GM18508 (cell line): ENCODE measurements at regions not wholly inside any gene's neighbourhood (a gene's known extent, or its start where the extent isn't known, plus 50 kb on each side); places are given as distances from the start of the nearest gene placed in this dataset.
"Not testable (repeated sequence)": the region's sequence is repeated elsewhere in the genome, so short reads cannot be mapped to it uniquely, and the experiment has no call there.

Experiments used
- ATAC-seq: cut with Tn5 transposase; IDR thresholded peaks from one replicate; pipeline ENCODE4 v1.9.1; 2021; ENCODE audit warnings: moderate number of reproducible peaks; ENCODE audit not compliant: insufficient read depth, unreplicated experiment

DNA sequence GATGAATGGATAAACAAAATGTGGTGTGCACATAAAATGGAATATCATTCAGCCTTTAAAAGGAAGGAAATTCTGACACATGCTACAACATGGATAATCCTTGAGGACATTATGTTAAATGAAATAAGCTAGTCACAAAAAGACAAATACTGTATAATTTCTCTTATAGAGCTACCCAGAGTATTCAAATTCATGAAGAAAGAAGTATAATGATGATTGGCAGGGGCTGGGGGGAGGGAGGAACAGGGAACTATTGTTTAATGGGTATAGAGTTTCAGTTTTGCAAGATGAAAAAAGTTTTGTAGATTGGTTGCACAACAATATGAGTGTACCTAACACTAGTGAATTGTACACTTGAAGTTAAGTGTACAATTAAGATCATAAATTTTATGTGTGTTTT, 153.9 kb upstream of the STK26 start:
- no peak for ATAC-seq

DNA sequence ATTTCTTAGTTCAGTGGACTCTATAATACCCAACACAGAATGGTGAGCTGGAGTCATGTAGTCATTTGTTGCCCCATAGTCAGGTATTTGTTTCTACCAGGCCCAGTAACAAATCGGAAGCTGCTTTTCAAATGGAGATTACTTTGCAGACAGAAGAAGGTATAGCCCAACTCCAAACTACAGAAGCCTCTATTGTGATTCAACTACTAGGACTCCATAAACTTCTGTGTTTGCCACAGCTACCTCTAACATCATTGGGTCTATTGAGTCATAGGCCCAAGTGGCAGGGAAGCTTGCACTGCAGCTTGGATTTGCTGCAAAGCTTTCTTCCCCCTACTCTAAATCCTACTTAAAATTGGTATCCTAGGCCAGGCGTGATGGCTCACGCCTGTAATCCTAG, 148.8 kb upstream of the STK26 start:
- ATAC-seq = no peak

DNA sequence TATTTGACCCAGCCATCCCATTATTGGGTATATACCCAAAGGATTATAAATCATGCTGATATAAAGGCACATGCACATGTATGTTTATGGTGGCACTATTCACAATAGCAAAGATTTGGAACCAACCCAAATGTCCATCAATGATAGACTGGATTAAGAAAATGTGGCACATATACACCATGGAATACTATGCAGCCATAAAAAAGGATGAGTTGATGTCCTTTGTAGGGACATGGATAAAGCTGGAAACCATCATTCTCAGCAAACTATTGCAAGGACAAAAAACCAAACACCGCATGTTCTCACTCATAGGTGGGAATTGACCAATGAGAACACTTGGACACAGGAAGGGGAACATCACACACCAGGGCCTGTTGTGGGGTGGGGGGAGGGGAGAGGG, 147.3 kb upstream of the STK26 start:
- ATAC-seq = not testable (repeated sequence)

DNA sequence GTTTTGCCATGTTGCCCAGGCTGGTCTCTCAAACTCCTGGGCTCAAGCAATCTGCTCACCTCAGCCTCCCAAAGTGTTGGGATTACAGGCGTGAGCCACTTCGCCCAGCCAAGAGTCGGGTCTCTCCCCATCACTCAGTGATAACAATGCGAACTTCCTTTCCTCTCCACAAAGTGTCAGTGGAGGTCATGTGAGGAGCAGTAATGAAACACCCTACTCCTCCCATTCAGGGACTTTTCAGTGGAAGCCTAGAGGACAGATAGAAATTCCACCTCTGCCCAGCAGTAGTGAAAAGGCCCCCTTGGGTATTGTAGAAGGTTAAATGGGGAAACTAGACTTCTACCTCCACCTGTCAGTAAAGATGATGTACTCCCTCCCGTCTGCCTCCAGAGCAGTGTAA, 141.9 kb upstream of the STK26 start:
- ATAC-seq = no peak

DNA sequence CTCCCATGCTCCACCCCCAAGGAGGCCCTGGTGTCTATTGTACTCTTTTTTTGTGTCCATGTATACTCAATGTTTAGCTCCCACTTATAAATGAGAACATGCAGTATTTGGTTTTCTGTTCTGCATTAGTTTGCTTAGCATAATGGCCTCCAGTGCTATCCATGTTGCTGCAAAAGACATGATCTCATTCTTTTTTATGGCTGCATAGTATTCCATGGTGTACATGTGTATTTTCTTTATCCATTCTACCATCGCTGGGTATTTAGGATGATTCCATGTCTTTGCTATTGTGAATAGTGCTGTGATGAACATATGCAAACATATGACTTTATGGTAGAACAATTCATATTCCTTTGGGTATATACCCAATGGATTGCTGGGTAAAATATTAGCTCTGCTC, 138.1 kb upstream of the STK26 start:
- not testable (repeated sequence) for ATAC-seq

DNA sequence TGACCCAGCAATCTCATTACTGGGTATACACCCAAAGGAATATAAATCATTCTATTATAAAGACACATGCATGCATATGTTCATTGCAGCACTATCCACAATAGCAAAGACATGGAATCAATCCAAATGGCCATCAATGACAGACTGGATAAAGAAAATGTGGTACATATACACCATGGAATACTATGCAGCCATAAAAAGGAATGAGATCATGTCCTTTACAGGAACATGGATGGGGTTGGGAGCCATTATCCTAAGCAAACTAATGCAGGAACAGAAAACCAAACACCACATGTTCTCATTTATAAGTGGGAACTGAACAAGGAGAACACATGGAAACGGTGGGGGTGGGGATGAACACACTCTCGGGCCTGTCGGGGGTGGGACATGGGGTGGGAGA, 129.2 kb upstream of the STK26 start:
- ATAC-seq = not testable (repeated sequence)

DNA sequence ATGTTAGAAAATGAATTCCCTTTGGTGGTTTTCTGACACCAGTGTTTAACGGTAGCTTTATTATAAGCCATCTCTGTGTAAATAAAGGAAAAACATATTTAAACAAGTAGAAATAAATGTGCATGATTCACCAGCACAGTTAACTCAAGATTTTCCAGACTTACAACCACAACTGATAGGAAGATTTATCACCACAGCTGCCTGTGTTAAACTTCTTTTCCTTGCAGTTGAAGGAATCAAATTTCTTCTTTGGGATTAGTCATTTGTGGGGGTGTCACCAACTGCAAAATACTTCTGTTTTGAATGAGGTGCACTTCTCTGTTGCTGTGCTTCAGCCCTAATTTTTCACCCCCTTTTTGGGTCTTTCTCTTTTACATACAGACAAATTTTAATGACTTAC, 128.1 kb upstream of the STK26 start:
- no peak for ATAC-seq

DNA sequence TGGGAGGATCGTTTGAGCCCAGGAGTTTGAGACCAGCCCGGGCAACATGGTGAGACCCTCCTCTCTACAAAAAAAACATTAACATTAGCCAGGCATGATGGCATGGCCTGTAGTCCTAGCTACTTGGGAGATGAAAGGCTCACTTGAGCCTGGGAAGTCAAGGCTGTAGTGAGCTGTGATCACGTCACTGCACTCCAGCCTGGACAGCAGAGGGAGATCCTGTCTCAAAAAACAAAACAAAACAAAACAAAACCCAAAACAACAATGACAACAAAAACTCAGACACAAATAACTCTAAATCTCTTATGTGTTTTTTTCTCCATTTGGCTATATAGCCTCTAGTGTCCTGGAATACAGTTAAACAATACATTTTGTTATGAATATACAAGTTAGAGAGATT, 127.3 kb upstream of the STK26 start:
- no peak for ATAC-seq

DNA sequence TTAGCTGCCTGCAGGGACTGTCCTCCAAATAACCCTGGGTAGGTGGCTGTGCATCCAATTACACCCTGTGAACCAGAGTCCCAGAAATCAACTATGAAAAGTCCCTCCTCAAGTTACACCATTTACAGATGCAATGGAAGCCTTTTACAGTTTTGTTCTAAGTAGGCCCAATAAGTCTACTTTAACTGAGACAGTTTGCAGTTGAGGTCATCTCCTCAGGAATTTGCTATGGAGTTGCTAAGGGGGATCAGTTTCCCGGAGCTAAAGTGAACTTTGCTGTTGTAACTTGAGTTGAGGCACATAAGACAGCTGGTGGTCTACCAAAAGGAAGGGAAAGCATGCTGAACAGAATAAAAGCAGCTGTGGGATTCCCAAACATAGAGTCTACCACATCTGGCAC, 121.6 kb upstream of the STK26 start:
- no peak for ATAC-seq

DNA sequence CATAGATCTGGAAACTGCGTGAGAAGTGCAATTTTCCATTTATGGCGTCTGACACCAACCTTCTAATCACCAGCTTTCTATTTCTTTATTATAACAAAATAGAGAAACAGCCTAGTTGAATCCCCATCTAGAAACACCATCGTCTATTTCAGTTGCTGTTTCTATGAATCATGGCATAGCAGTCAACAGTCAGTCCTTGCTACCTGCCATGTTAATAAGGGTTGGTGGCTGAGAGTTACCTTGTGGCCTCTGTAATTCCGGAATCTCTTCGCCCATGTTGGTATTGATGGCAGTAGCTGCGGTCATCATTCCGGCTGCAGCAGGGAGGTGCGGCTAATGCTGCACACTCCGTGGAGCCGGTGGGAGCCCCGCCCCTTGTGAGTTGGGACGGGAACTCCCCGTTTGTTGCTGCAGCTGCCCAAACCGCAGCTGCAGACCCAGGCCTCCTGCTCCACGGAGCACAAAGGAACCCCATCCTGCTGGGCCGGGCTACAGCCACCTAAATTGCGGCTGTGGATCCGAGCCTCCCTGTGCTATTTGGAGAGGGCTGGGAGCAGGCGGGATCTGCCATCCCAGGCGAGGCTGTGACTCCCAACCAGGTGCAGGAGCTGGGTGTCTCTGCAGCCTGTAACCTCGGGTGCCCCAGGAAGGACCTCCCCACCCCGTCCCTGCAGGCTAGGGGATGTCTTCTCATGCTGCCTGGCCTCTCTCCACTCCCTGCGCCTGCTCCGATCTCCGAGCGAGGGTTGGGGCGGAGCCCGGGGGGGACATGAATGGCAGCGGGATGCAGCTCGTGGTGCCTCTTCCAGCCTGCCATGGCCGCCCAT, 115.4 kb upstream of the STK26 start:
- no peak for ATAC-seq

DNA sequence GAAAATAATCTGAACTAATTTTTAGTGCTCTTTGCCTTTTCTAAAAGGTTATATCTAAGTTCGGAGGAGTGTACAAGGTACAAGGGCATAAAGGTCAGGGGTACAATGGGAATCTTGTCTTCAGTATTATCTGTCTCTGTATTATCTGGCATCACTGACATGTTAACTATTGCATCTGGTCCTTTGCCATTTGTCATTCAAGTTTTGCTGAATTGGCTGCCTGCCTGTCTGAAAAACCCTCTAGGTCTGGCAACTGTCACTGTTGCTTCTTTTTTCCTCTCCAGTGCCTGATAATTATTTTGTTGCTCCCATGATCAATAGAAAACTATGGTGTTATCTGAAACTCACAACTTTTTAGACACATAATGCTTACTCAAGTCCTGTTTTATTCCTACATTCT, 112.5 kb upstream of the STK26 start:
- ATAC-seq = no peak

DNA sequence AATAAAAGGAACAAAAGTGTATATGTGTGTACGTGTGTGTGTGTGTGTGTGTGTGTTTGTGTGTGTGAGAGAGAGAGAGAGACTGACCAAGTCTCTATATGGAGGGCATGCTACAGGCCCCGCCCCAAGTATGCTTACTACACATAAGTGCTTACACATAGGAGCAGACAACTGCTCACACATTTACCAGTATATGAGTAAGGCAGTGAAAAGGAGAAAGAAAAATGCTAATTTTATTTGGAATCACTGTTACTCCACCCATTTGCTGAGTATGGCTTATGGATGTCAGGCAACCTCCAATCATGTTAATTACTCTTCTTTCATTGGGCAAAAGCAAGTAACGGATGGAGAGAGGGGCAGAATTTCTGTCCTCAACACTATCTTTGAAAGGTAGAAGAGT, 107.6 kb upstream of the STK26 start:
- ATAC-seq = no peak

DNA sequence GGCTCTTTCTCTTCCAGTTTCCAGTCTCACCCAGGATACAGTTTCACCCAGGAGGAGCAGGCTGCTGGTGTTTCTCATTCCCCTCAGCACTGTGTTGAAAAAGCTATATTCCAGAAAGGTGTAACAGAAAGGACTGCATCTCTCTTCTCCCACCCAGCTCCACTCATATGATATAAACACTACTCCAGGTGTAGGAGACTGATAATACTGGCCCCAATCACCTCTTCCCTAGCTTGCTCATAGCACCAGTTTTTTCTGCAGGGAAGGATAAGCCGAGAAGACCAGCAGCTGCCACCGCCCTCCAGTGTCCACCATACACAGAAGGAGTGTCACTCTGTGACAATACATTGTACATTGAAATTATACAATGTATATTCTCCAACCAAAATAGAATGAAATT, 105.5 kb upstream of the STK26 start:
- ATAC-seq = no peak

DNA sequence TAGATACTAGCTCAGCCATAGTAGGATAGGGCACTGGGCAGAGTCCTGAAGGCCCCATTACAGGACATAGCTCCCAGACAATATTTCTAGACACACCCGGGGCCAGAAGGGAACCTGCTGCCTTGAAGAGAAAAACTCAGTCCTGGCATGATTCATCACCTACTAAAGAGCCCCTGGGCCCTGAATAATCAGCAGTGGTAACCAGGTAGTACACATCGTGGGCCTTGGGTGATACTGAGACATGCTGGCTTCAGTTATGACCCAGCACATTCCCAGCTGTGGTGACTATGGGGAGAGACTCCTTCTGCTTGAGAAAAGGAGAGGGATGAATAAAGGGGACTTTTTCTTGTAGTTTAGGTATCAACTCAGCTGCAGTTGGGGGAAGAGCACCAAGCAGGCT, 104.3 kb upstream of the STK26 start:
- ATAC-seq = no peak

DNA sequence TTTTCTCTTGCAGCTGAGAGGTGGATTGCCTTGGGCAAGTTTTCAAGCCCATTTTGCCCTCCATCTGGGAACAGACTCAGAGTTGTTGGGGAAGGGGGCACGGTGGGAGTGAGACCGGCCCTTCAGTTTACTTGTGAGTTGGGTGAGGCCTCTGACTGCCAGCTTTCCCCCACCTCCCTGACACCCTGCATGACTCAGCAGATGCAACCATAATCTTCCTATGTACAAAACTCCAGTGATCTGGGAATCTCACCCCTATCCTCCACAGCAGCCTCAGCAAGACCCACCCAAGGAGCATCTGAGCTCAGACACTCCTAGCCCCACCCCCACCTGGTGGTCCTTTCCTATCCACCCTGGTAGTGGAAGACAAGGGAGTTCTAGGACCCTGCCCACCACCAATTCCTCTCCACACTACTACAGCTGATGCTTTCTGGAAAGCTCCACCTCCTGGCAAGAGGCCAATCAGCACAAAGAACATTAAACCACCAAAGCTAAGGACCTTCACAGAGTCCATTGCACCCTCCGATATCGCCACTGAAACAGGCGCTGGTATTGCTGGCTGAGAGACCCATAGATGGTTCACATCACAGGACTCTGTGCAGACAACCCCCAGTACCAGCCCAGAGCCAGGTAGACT, 99.4 kb upstream of the STK26 start:
- ATAC-seq = no peak

DNA sequence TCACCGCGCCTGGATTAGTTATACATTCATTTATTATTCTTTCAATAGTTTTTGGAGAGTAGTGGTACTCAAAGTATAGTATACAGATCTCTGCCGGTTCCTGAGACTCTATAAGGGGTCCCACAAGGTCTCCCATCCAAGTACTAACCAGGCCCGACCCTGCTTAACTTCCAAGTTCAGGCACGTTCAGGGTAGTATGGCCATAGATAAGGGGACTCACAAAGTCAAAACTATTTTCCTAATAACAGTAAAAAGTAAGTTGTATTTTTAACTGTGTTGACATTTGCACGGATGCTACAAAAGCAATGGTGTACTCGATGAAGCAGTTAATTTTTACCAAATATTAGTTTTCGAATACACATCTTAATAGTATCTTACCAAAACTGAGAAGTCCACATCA, 84.4 kb upstream of the STK26 start:
- ATAC-seq = no peak

DNA sequence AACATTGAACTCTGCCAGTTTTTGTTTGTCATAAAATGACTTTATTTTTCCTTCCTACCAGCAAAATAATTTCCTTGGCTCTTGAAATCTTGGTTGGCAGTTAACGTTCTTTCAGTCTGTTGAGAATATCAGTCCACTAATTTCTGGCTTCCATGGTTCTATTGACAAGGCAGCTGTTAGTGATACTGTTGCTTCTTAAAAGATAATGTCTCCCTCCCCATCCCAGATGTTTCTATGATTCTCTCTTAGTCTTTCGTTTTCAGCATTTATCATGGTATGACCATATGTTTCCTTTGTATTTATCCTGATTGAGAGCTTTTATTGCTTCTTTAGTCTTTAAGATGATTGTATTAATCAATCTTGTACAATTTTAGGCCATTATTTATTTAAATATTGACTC, 81.1 kb upstream of the STK26 start:
- ATAC-seq = no peak

DNA sequence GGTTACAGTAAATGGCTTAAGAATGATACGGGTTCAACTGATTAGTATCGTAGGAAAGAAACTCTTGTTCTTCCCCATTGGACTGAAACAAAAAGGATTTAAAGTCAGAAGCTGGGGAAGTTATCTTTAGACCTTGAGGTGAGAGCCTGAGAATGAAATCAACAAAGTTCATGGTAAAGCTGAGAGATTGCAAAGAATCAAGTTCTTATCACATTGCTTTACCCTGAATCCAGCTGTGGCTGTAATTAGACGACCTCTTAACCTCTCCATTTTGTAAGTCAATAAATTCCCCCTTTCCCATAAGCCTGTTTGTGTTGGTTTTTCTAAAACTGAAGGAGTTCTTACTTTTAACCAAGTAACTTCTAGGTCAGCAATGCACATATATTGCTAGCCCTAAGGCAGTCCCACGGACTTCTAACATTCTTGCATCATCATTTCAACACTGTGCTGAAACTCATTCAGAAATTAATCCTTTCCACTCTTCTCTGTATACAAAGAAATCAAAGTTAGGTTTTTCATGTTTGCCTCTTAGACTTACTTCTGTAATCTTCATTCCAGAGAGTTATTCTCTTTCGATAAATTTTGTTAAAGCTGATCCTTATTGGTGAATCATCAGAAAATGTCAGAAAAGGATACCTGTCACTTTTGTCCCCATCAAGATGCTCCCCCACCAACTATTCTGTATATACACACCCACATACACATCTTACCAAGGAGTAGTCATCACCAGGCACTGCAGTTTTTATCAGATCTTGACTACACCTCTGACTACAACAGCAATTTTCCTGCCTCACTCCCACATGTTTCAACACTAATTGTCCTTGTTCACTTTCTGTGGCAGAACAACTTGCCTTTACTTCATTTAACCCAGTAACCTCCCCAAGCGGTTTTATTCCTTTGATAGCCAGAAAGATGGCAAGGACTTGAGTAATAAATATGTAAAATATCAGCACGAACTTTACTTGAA, 77.9 kb upstream of the STK26 start:
- no peak for ATAC-seq

DNA sequence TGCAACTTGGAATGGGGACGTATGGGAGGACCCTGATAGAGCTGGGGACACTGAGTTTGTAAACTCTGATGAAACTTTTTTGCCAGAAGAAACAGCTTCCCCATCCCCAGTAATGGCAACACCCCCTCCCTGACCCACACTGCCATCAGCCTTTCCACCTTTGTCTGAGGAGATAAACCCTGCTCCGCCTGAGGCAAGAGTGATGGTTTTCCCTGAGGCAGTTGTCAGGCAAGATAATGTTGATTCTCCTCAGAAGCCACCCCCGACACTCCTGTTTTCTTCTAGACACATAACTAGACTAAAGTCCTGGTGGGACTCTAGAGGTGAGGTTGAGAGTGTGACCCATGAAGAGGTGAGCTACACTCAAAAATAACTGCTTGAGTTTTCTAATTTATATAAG, 71.9 kb upstream of the STK26 start:
- no peak for ATAC-seq

DNA sequence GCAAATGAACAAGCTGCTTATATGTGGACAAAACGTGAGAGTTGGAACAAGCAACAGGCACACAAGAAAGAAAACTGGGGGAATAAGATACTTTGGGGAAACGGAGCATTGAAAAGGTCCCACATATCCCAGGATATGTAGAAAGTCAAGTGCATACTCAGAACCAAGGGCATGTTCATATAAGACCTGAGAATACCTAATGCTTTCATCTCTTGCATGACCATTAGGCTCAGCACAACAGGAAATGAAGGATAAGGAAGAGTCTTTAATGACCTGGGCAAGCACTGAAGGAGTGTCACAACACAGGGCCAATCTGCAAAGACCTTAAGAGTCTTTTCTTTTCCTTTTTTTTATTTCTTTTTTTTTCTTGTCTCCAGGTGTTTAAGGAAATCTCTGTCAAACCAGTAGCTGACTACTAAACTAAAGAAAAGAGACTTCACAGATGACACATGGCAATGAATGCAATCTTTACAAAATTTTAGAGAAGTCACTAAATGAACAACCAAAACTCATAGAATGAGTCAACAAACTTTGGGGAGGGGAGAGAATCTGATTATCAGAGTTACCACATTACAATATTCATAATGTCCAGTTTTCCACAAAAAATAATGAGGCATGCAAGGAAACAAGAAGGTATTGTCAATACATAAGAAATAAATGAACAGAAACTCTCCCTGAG, 67.9 kb upstream of the STK26 start:
- ATAC-seq = no peak
